Esophagus muscularis mucosa (tissue), 3 donors: ENCODE measurements at regions not wholly inside any gene's neighbourhood (a gene's known extent, or its start where the extent isn't known, plus 50 kb on each side); places are given as distances from the start of the nearest gene placed in this dataset.

Experiments used
- CTCF ChIP-seq, 3 experiments: fragments of 200-600 bp in 2 of 3; fragments of 450-650 bp in 1 of 3; sonication (generic) in 2 of 3; IDR thresholded peaks; one replicate each; pipeline ENCODE4 v1.5.1; 2017 to 2019; ENCODE audit warnings: antibody characterized with exemption in 3 of 3, mild to moderate bottlenecking in 2 of 3, moderate library complexity in 1 of 3
- POLR2A ChIP-seq: fragments of 450-650 bp; IDR thresholded peaks from one replicate; pipeline ENCODE4 v1.6.1; 2017; ENCODE audit warnings: antibody characterized with exemption, moderate library complexity, mild to moderate bottlenecking, low read depth
- POLR2AphosphoS5 ChIP-seq, 2 donors: sonication (generic); formaldehyde crosslinking; IDR thresholded peaks; one replicate each; pipeline ENCODE4 v1.6.1; 2017; ENCODE audit warnings: antibody characterized with exemption in 2 of 2

- TF ChIP-seq CTCF (IDR thresholded peaks at IDR 0.05) = no peak
- TF ChIP-seq POLR2A = no peak
- no peak for TF ChIP-seq POLR2AphosphoS5 (IDR thresholded peaks at IDR 0.05)
Observed at GRCh38 chr10:44704616-44705015, 206.5 kb upstream of the TMEM72 start.
